ENCODE measurements at regions not wholly inside any gene's neighbourhood (a gene's known extent, or its start where the extent isn't known, plus 50 kb on each side); places are given as distances from the start of the nearest gene placed in this dataset.

GRCh38 chr12:83321971-83322370 is 635.3 kb downstream of the TMTC2 start:
- no peak overlapping the region for H2BK15ac ChIP-seq (ENCODE audit: low read depth, low read length)
- H3K9me3 ChIP-seq (ENCODE audit: control insufficient read depth, insufficient read depth, low read length): peaks cover 3% of the 10 kb centered on the region; the same call in 1 of the 2 replicates
- H2AK5ac ChIP-seq (ENCODE audit: low read depth, low read length): no peak overlapping the region
- H3K4ac ChIP-seq (ENCODE audit: low read depth, low read length): no peak overlapping the region
- POLR2A ChIA-PET (ENCODE audit: unreplicated experiment): no interaction called here
- H3K4me2 ChIP-seq (ENCODE audit: low read depth, low read length): no peak overlapping the region
- no peaks in the 10 kb centered on the region for H4K20me1 ChIP-seq (ENCODE audit: insufficient read depth, low read length)
- dilution Hi-C loops (cut with HindIII; ENCODE audit: low sequenced_read_pairs, unreplicated experiment): no loop called here
- H4K8ac ChIP-seq (ENCODE audit: low read depth in 2 of 2, low read length in 2 of 2): no peak overlapping the region
- H2AK9ac ChIP-seq (replicated peaks; ENCODE audit: low read depth, low read length, poor library complexity): no peak overlapping the region
- no peak overlapping the region for H3K27ac ChIP-seq (ENCODE audit: insufficient read depth, low read length)
- in situ Hi-C loops (cut with MboI; ENCODE audit: low sequenced_read_pairs): no loop called here
- WGBS, 2 experiments (ENCODE audit: extremely low coverage in 2 of 2, insufficient read length in 1 of 2): 40% methylated on average over 1 of the region's 2 CpGs; no CpG with 5 or more reads in 1 of the 2 experiments
- CTCF ChIA-PET: no interaction called here
- no peak overlapping the region for H2AFZ ChIP-seq (replicated peaks; ENCODE audit: low read length, poor library complexity)
- H3K9ac ChIP-seq (ENCODE audit: low read depth, low read length): no peak overlapping the region
- ATAC-seq (ENCODE audit: low read depth) (no peak), DNase-seq (no peak)
- no peak overlapping the region for H4K5ac ChIP-seq (ENCODE audit: low read depth, low read length)
- H3K14ac ChIP-seq (replicated peaks; ENCODE audit: low read depth, low read length): no peak overlapping the region
- H3K27me3 ChIP-seq (ENCODE audit: control insufficient read depth, insufficient read depth, low read length): no peaks in the 10 kb centered on the region
- BruUV-seq (replicated peaks): no TSS peak
- H3K23ac ChIP-seq (ENCODE audit: low read depth, low read length): no peak overlapping the region
- intact Hi-C loops (cut with micrococcal nuclease): no loop called here
- H3K4me3 ChIP-seq (ENCODE audit: insufficient read depth, low read depth, low read length): no peak overlapping the region
- H3K18ac ChIP-seq (ENCODE audit: low read depth, low read length): no peak overlapping the region
- no peaks in the 10 kb centered on the region for H3K4me1 ChIP-seq (ENCODE audit: control insufficient read depth, insufficient read depth, low read length)
- TF ChIP-seq MAZ (IDR thresholded peaks at IDR 0.05; ENCODE audit: borderline replicate concordance, low read depth, low read length): no peak
- no peak for TF ChIP-seq FOS (IDR thresholded peaks at IDR 0.05; ENCODE audit: low read depth, low read length)
- TF ChIP-seq SMC3 (IDR thresholded peaks at IDR 0.05; ENCODE audit: low read depth, low read length): no peak
- TF ChIP-seq BHLHE40 (IDR thresholded peaks at IDR 0.05; ENCODE audit: low read depth, low read length): no peak
- TF ChIP-seq RAD21 (IDR thresholded peaks at IDR 0.05; ENCODE audit: low read length): no peak
- TF ChIP-seq POLR2A (IDR thresholded peaks at IDR 0.05; ENCODE audit: low read depth, low read length): no peak
- no peak for TF ChIP-seq CHD1 (IDR thresholded peaks at IDR 0.05; ENCODE audit: low read depth, low read length)
- TF ChIP-seq RFX5 (IDR thresholded peaks at IDR 0.05; ENCODE audit: low read depth, low read length): no peak
- TF ChIP-seq USF2 (IDR thresholded peaks at IDR 0.05; ENCODE audit: low read depth, low read length): no peak
- no peak for TF ChIP-seq CEBPB (IDR thresholded peaks at IDR 0.05; ENCODE audit: low read depth, low read length)
- TF ChIP-seq MXI1 (IDR thresholded peaks at IDR 0.05; ENCODE audit: borderline replicate concordance, low read depth, low read length): no peak
- H3K56ac ChIP-seq (ENCODE audit: extremely low read depth, insufficient read depth, low read length): no peak overlapping the region
- H3K9me1 ChIP-seq (ENCODE audit: insufficient read depth, low read length): no peaks in the 10 kb centered on the region
- no peak overlapping the region for H2BK20ac ChIP-seq (ENCODE audit: low read depth, low read length)
- H3K36me3 ChIP-seq (ENCODE audit: control insufficient read depth, insufficient read depth, low read length): no peaks in the 10 kb centered on the region
- no peak overlapping the region for H4K91ac ChIP-seq (ENCODE audit: insufficient read depth, low read depth, low read length)
- no peak overlapping the region for H2BK120ac ChIP-seq (ENCODE audit: low read depth, low read length)
- no peaks in the 10 kb centered on the region for H3K79me1 ChIP-seq (ENCODE audit: low read depth in 1 of 2, low read length in 2 of 2)
- H2BK5ac ChIP-seq (ENCODE audit: low read depth, low read length, poor library complexity, severe bottlenecking): no peak overlapping the region

All from IMR-90 (cell line).